A549 (cell line): ENCODE measurements at regions not wholly inside any gene's neighbourhood (a gene's known extent, or its start where the extent isn't known, plus 50 kb on each side); places are given as distances from the start of the nearest gene placed in this dataset.

Source experiments
- ATAC-seq, 2 experiments: fragments of 200-7000 bp in 1 of 2; fragments of >200 bp in 1 of 2; cut with Nextera tagmentation in 1 of 2; cut with Tn5 transposase in 1 of 2; 3 replicates each; pipeline versions ENCODE4 v1.8.0 to v1.9.1; 2018 to 2020; ENCODE audit warnings: mild to moderate bottlenecking in 1 of 2, moderate library complexity in 1 of 2
- CTCF ChIA-PET: fragments of 300-600 bp; sonication (Branson Sonifier 250); formaldehyde crosslinking; extraction: SDS; loops from one replicate; lab custom pipeline; 2021; ENCODE audit warnings: antibody characterized with exemption, inconsistent platforms; lab: Yijun Ruan, JAX
- POLR2A ChIA-PET: fragments of 350-600 bp; formaldehyde crosslinking; extraction: SDS; loops from one replicate; lab custom pipeline; 2021; ENCODE audit warnings: antibody characterized with exemption, inconsistent platforms; lab: Yijun Ruan, JAX
- DNase-seq, 2 experiments: peaks; one replicate each; pipeline versions ENCODE4 v3.0.0 to v3.0.0-alpha.2; 2011 to 2016; ENCODE audit warnings: low read depth in 1 of 2, low spot score in 1 of 2
- FAIRE-seq: peaks from 2 replicates; lab custom pipeline; 2011; peaks lifted over from hg19 to GRCh38; lab: Jason Lieb, UNC
- H3K27ac ChIP-seq, 2 experiments: fragments of >200 bp; sonication (Bioruptor Twin); formaldehyde crosslinking; 3 replicates each; pipeline ENCODE4 v1.5.1; 2016 to 2017
- H3K4me1 ChIP-seq: fragments of >200 bp; sonication (Bioruptor Twin); formaldehyde crosslinking; 3 replicates; pipeline ENCODE4 v1.6.1; 2016
- H3K4me2 ChIP-seq: fragments of >200 bp; sonication (Bioruptor Twin); formaldehyde crosslinking; 3 replicates; pipeline ENCODE4 v1.6.1; 2016
- H3K4me3 ChIP-seq: fragments of >200 bp; sonication (Bioruptor Twin); formaldehyde crosslinking; 3 replicates; pipeline ENCODE4 v1.5.1; 2016
- H3K9me3 ChIP-seq: fragments of >200 bp; sonication (Bioruptor Twin); formaldehyde crosslinking; 3 replicates; pipeline ENCODE4 v1.6.1; 2016
- BHLHE40 ChIP-seq: IDR thresholded peaks from 2 replicates; pipeline ENCODE4 v1.6.1; 2012; ENCODE audit warnings: low read depth, low read length, inconsistent platforms
- CEBPB ChIP-seq, 2 experiments: fragments of >200 bp in 1 of 2; sonication (Bioruptor Twin) in 1 of 2; formaldehyde crosslinking in 1 of 2; IDR thresholded peaks; 2 replicates each; pipeline ENCODE4 v1.6.1; 2012 to 2016
- CHD2 ChIP-seq: fragments of 150-350 bp; IDR thresholded peaks from 2 replicates; pipeline ENCODE4 v1.6.1; 2014; ENCODE audit warnings: low read length; ENCODE audit not compliant: partially characterized antibody
- EP300 ChIP-seq, 2 experiments: fragments of >200 bp; sonication (Bioruptor Twin); formaldehyde crosslinking; IDR thresholded peaks; 2 replicates in 1 of 2; 3 replicates in 1 of 2; pipeline ENCODE4 v1.6.1; 2016 to 2017
- FOSB ChIP-seq: fragments of 250-450 bp; sonication (Bioruptor Pico); IDR thresholded peaks from 2 replicates; pipeline ENCODE4 v1.5.0; 2020; ENCODE audit warnings: mild to moderate bottlenecking, moderate library complexity
- FOSL2 ChIP-seq, 2 experiments: fragments of 450-650 bp in 1 of 2; fragments of >200 bp in 1 of 2; sonication (Bioruptor Twin) in 1 of 2; formaldehyde crosslinking; IDR thresholded peaks; 2 replicates each; pipeline versions ENCODE4 v1.5.0 to v1.6.1; 2016 to 2020; ENCODE audit warnings: mild to moderate bottlenecking in 1 of 2, moderate library complexity in 1 of 2
- GATA3 ChIP-seq: IDR thresholded peaks from 2 replicates; pipeline ENCODE4 v1.6.1; 2012; ENCODE audit warnings: borderline replicate concordance
- HOXA7 ChIP-seq: fragments of 250-450 bp; sonication (Bioruptor Pico); IDR thresholded peaks from 2 replicates; pipeline ENCODE4 v1.5.0; 2020; ENCODE audit warnings: mild to moderate bottlenecking, moderate library complexity
- HOXB13 ChIP-seq: fragments of 250-450 bp; sonication (Bioruptor Pico); IDR thresholded peaks from 2 replicates; pipeline ENCODE4 v1.5.0; 2020; ENCODE audit warnings: low read depth, mild to moderate bottlenecking, moderate library complexity
- HOXB5 ChIP-seq: fragments of 250-450 bp; sonication (Bioruptor Pico); IDR thresholded peaks from 2 replicates; pipeline ENCODE4 v1.5.0; 2020; ENCODE audit warnings: mild to moderate bottlenecking, moderate library complexity
- NFE2L2 ChIP-seq: fragments of 150-350 bp; conservative IDR thresholded peaks from 2 replicates; pipeline ENCODE4 v1.6.1; 2014; ENCODE audit warnings: low read length
- POLR2A ChIP-seq: IDR thresholded peaks from 2 replicates; pipeline ENCODE4 v1.6.1; 2012; ENCODE audit warnings: mild to moderate bottlenecking, low read length
- RARB ChIP-seq: fragments of 250-450 bp; sonication (Bioruptor Pico); IDR thresholded peaks from 2 replicates; pipeline ENCODE4 v1.8.0; 2021; ENCODE audit warnings: mild to moderate bottlenecking, moderate library complexity
- REST ChIP-seq: fragments of 200-600 bp; sonication (generic); IDR thresholded peaks from 2 replicates; pipeline ENCODE4 v1.6.1; 2016; ENCODE audit warnings: antibody characterized with exemption, mild to moderate bottlenecking, moderate library complexity
- TFCP2L1 ChIP-seq: fragments of 250-450 bp; sonication (Bioruptor Pico); IDR thresholded peaks from 2 replicates; pipeline ENCODE4 v1.5.0; 2021; ENCODE audit warnings: mild to moderate bottlenecking
- USF2 ChIP-seq: fragments of 450-650 bp; IDR thresholded peaks from 2 replicates; pipeline ENCODE4 v1.6.1; 2014; ENCODE audit warnings: antibody characterized with exemption
- ZFP36 ChIP-seq: fragments of 450-650 bp; IDR thresholded peaks from 2 replicates; pipeline ENCODE4 v1.6.1; 2014; ENCODE audit warnings: borderline replicate concordance; ENCODE audit not compliant: partially characterized antibody
- WGBS: methylation state at CpG from one replicate; pipeline ENCODE4 v1.1.6; 2017; ENCODE audit errors: missing lambda C conversion rate; 5-methylcytosine and 5-hydroxymethylcytosine counted together
- TF ChIP-seq, protein P1 (sequence below): fragments of 150-350 bp; IDR thresholded peaks from 2 replicates; pipeline ENCODE4 v1.6.1; 2014; ENCODE audit warnings: low read depth, mild to moderate bottlenecking, low read length
- TF ChIP-seq, protein P2 (sequence below): fragments of 250-450 bp; sonication (Bioruptor Pico); IDR thresholded peaks from 2 replicates; pipeline ENCODE4 v1.5.0; 2020; ENCODE audit warnings: low read depth, mild to moderate bottlenecking, moderate library complexity
- TF ChIP-seq, protein P3 (sequence below): fragments of 250-450 bp; sonication (Bioruptor Pico); IDR thresholded peaks from 2 replicates; pipeline ENCODE4 v1.5.0; 2021; ENCODE audit warnings: mild to moderate bottlenecking, moderate library complexity, borderline replicate concordance

- POLR2A ChIA-PET: interaction anchor here (1.0 to 1.8 kb wide), 2 partner anchors 128 to 132 kb away, joined by 3 to 25 read pairs; no protein-coding TSS in a partner anchor
- no peak for ATAC-seq
- FAIRE-seq: no peak
- Histone ChIP-seq H3K4me3 (no peak overlapping the region), H3K27ac (peak overlapping the region; percentile 93 to 98), H3K4me1 (peaks cover 80% of the 10 kb centered on the region), H3K4me2 (peak overlapping the region; percentile 59), H3K9me3 (no peaks in the 10 kb centered on the region)
- DNase-seq: peak in 1 of 2 experiments; percentile 42
- TF ChIP-seq HOXA7 (no peak), NFE2L2 (no peak), ZFP36 (no peak), RARB (CRISPR knock-in tag) (no peak), GATA3 (no peak), POLR2A (no peak), FOSB (CRISPR knock-in tag) (no peak), FOSL2 (IDR thresholded peaks at IDR 0.05) (no peak), FOSL2 (CRISPR knock-in tag; IDR thresholded peaks at IDR 0.05) (no peak), BHLHE40 (no peak), HOXB13 (peak; percentile 38; the same call in 1 of the 2 replicates), TFCP2L1 (CRISPR knock-in tag) (no peak), REST (no peak), CHD2 (no peak), HOXB5 (CRISPR knock-in tag) (0 out of 2 replicates have a peak, but pooled peaks have one; percentile 18), CEBPB (IDR thresholded peaks at IDR 0.05) (peak in 1 of 2 experiments; percentile 51; a peak in 2 of 4 replicates), USF2 (no peak), EP300 (IDR thresholded peaks at IDR 0.05) (no peak; a peak in 1 of 5 replicates)
- TF ChIP-seq, protein P1, sequence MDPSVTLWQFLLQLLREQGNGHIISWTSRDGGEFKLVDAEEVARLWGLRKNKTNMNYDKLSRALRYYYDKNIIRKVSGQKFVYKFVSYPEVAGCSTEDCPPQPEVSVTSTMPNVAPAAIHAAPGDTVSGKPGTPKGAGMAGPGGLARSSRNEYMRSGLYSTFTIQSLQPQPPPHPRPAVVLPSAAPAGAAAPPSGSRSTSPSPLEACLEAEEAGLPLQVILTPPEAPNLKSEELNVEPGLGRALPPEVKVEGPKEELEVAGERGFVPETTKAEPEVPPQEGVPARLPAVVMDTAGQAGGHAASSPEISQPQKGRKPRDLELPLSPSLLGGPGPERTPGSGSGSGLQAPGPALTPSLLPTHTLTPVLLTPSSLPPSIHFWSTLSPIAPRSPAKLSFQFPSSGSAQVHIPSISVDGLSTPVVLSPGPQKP: no peak
- TF ChIP-seq, protein P2, sequence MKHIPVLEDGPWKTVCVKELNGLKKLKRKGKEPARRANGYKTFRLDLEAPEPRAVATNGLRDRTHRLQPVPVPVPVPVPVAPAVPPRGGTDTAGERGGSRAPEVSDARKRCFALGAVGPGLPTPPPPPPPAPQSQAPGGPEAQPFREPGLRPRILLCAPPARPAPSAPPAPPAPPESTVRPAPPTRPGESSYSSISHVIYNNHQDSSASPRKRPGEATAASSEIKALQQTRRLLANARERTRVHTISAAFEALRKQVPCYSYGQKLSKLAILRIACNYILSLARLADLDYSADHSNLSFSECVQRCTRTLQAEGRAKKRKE (CRISPR knock-in tag): peak; percentile 45; the same call in 1 of the 2 replicates
- TF ChIP-seq, protein P3, sequence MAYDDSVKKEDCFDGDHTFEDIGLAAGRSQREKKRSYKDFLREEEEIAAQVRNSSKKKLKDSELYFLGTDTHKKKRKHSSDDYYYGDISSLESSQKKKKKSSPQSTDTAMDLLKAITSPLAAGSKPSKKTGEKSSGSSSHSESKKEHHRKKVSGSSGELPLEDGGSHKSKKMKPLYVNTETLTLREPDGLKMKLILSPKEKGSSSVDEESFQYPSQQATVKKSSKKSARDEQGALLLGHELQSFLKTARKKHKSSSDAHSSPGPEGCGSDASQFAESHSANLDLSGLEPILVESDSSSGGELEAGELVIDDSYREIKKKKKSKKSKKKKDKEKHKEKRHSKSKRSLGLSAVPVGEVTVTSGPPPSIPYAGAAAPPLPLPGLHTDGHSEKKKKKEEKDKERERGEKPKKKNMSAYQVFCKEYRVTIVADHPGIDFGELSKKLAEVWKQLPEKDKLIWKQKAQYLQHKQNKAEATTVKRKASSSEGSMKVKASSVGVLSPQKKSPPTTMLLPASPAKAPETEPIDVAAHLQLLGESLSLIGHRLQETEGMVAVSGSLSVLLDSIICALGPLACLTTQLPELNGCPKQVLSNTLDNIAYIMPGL (CRISPR knock-in tag): no peak
- WGBS: 62% methylated on average over 5 of the region's 8 CpGs
- CTCF ChIA-PET: interaction anchor here (0.8 to 8.3 kb wide), 6 partner anchors 12 to 151 kb away, joined by 3 to 51 read pairs (median 3); no protein-coding TSS in a partner anchor
Observed at GRCh38 chr3:43867436-43868072, 176.8 kb downstream of the ABHD5 start.
